ENCODE measurements at regions not wholly inside any gene's neighbourhood (a gene's known extent, or its start where the extent isn't known, plus 50 kb on each side); places are given as distances from the start of the nearest gene placed in this dataset.
"Not testable (repeated sequence)": the region's sequence is repeated elsewhere in the genome, so short reads cannot be mapped to it uniquely, and the experiment has no call there.

DNA sequence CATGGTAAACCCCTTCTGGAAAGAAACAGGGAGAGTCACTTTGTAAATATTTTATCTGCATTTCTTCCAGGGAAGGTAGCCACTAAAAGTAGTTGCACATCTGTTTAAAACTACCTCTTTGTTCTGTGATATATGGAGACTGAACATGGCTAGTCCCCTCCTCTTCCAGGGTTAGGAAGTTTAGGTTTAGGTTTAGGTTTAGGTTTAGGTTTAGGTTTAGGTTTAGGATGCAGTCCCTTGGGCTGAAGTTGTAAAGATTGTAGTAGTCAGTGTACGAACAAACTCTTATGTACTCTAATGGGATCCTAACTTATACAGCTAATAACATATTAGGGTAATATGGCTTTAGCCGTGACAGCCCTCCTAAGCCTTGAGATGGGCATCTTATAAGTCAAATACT lies 880.2 kb upstream of the TMEFF2 start:
- no peak overlapping the region for H3K4me3 ChIP-seq (ENCODE audit: low read depth, low read length, poor library complexity, severe bottlenecking)
- no peaks in the 10 kb centered on the region for H3K36me3 ChIP-seq (ENCODE audit: insufficient read depth, low read length, poor library complexity, severe bottlenecking)
- DNase-seq (ENCODE audit: low spot score) = no peak
- ChIA-PET POLR2A (ENCODE audit: low non-redundant PET) (no interaction called here), CTCF (no interaction called here)
- TF ChIP-seq EZH2 (IDR thresholded peaks at IDR 0.05; ENCODE audit: borderline replicate concordance, low read depth, low read length, poor library complexity, severe bottlenecking) = no peak
- TF ChIP-seq, protein P1, sequence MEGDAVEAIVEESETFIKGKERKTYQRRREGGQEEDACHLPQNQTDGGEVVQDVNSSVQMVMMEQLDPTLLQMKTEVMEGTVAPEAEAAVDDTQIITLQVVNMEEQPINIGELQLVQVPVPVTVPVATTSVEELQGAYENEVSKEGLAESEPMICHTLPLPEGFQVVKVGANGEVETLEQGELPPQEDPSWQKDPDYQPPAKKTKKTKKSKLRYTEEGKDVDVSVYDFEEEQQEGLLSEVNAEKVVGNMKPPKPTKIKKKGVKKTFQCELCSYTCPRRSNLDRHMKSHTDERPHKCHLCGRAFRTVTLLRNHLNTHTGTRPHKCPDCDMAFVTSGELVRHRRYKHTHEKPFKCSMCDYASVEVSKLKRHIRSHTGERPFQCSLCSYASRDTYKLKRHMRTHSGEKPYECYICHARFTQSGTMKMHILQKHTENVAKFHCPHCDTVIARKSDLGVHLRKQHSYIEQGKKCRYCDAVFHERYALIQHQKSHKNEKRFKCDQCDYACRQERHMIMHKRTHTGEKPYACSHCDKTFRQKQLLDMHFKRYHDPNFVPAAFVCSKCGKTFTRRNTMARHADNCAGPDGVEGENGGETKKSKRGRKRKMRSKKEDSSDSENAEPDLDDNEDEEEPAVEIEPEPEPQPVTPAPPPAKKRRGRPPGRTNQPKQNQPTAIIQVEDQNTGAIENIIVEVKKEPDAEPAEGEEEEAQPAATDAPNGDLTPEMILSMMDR (conservative IDR thresholded peaks at IDR 0.05; ENCODE audit: low read depth, low read length) = no peak
- H3K4me1 ChIP-seq (ENCODE audit: insufficient read depth, low read length, poor library complexity, severe bottlenecking) = no peaks in the 10 kb centered on the region
- no peaks in the 10 kb centered on the region for H3K27me3 ChIP-seq (replicated peaks; ENCODE audit: insufficient read depth, low read depth, low read length, poor library complexity)
- intact Hi-C loops (cut with micrococcal nuclease; ENCODE audit: unreplicated experiment) = no loop called here
- no peak overlapping the region for H3K27ac ChIP-seq (ENCODE audit: low read depth, low read length, poor library complexity, severe bottlenecking)
- BruUV-seq (replicated peaks) = no TSS peak
- peaks cover 7% of the 10 kb centered on the region for H3K9me3 ChIP-seq (ENCODE audit: low read depth, low read length, poor library complexity, severe bottlenecking)

DNA sequence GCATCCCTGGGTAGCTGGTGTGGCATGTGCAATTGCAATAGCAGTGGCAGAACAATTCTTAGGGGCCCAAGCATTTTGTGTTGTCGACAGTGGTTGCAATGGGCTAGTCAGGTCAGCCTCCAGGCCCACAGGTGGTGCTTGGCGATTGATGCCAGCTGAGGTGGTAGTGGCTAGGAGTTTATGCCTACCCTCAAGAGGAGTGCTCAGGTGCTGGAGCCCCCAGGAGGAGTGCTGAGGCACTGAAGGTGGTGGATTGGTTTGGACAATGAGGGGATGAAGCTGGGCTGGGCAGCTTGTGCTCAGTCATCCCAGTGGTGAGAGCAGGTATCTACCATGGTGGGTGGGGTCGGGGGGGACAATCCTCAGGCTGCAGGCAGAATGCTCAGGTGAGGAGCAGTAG lies 877.9 kb upstream of the TMEFF2 start:
- Histone ChIP-seq H3K27me3 (replicated peaks; ENCODE audit: insufficient read depth, low read depth, low read length, poor library complexity) (no peaks in the 10 kb centered on the region), H3K9me3 (ENCODE audit: low read depth, low read length, poor library complexity, severe bottlenecking) (peaks cover 7% of the 10 kb centered on the region), H3K4me1 (ENCODE audit: insufficient read depth, low read length, poor library complexity, severe bottlenecking) (no peaks in the 10 kb centered on the region), H3K27ac (ENCODE audit: low read depth, low read length, poor library complexity, severe bottlenecking) (no peak overlapping the region), H3K36me3 (ENCODE audit: insufficient read depth, low read length, poor library complexity, severe bottlenecking) (no peaks in the 10 kb centered on the region), H3K4me3 (ENCODE audit: low read depth, low read length, poor library complexity, severe bottlenecking) (no peak overlapping the region)
- no peak for DNase-seq (ENCODE audit: low spot score)
- intact Hi-C loops (cut with micrococcal nuclease; ENCODE audit: unreplicated experiment) = no loop called here
- no peak for TF ChIP-seq EZH2 (IDR thresholded peaks at IDR 0.05; ENCODE audit: borderline replicate concordance, low read depth, low read length, poor library complexity, severe bottlenecking)
- TF ChIP-seq, protein P1 (conservative IDR thresholded peaks at IDR 0.05; ENCODE audit: low read depth, low read length) = no peak
- ChIA-PET CTCF (no interaction called here), POLR2A (ENCODE audit: low non-redundant PET) (no interaction called here)
- no TSS peak for BruUV-seq (replicated peaks)

DNA sequence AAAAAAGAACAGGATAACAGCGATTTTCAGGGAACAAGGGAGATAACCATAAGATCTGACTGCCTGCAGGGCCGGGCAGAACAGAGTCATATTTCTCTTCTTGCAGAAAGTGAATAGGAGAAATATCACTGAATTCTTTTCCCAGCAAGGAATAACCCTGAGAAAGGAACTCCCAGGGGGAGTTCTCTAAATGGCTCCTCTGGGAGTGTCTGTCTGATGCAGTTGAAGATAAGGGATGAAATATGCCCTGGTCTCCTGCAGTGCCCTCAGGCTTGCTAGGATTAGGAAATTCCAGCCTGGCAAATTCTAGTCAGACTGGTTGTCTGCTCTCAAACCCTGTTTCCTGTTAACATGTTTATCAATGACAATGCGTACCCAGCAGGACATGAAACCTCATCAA lies 830.8 kb upstream of the TMEFF2 start:
- H3K9me3 ChIP-seq (ENCODE audit: low read depth, low read length, poor library complexity, severe bottlenecking); H3K27ac ChIP-seq (ENCODE audit: low read depth, low read length, poor library complexity, severe bottlenecking); H3K4me3 ChIP-seq (ENCODE audit: low read depth, low read length, poor library complexity, severe bottlenecking); BruUV-seq (replicated peaks); CTCF ChIA-PET; H3K27me3 ChIP-seq (replicated peaks; ENCODE audit: insufficient read depth, low read depth, low read length, poor library complexity); intact Hi-C loops (cut with micrococcal nuclease; ENCODE audit: unreplicated experiment); H3K4me1 ChIP-seq (ENCODE audit: insufficient read depth, low read length, poor library complexity, severe bottlenecking); H3K36me3 ChIP-seq (ENCODE audit: insufficient read depth, low read length, poor library complexity, severe bottlenecking); POLR2A ChIA-PET (ENCODE audit: low non-redundant PET): not testable (repeated sequence)
- DNase-seq (ENCODE audit: low spot score) = peak; percentile 33

DNA sequence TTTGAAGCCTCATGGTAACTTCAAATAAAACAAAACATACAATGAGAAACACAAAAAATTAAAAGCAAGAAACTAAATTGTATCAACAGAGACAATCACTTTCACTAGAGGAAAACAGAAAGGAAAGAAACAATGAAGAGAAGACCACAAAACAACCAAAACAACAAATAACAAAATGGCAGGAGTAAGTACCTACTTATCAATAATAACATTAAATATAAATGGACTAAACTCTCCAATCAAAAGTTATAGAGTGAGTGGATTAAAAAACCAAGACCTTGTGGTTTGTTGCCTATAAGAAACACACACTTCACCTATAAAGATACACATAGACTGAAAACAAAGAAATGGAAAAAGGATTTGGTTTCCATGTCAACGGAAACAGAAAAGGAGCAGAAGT lies 830.1 kb upstream of the TMEFF2 start:
- POLR2A ChIA-PET (ENCODE audit: low non-redundant PET) = no interaction called here
- no peak for TF ChIP-seq EZH2 (IDR thresholded peaks at IDR 0.05; ENCODE audit: borderline replicate concordance, low read depth, low read length, poor library complexity, severe bottlenecking)
- TF ChIP-seq, protein P1 (conservative IDR thresholded peaks at IDR 0.05; ENCODE audit: low read depth, low read length) = no peak
- Histone ChIP-seq H3K4me1 (ENCODE audit: insufficient read depth, low read length, poor library complexity, severe bottlenecking) (no peaks in the 10 kb centered on the region), H3K4me3 (ENCODE audit: low read depth, low read length, poor library complexity, severe bottlenecking) (no peak overlapping the region), H3K9me3 (ENCODE audit: low read depth, low read length, poor library complexity, severe bottlenecking) (peaks cover 7% of the 10 kb centered on the region), H3K27me3 (replicated peaks; ENCODE audit: insufficient read depth, low read depth, low read length, poor library complexity) (no peaks in the 10 kb centered on the region), H3K27ac (ENCODE audit: low read depth, low read length, poor library complexity, severe bottlenecking) (no peak overlapping the region), H3K36me3 (ENCODE audit: insufficient read depth, low read length, poor library complexity, severe bottlenecking) (no peaks in the 10 kb centered on the region)
- intact Hi-C loops (cut with micrococcal nuclease; ENCODE audit: unreplicated experiment) = no loop called here
- DNase-seq (ENCODE audit: low spot score) = no peak
- CTCF ChIA-PET = no interaction called here
- no TSS peak for BruUV-seq (replicated peaks)
